ENCODE measurements at regions not wholly inside any gene's neighbourhood (a gene's known extent, or its start where the extent isn't known, plus 50 kb on each side); places are given as distances from the start of the nearest gene placed in this dataset.
"Not testable (repeated sequence)": the region's sequence is repeated elsewhere in the genome, so short reads cannot be mapped to it uniquely, and the experiment has no call there.

DNA sequence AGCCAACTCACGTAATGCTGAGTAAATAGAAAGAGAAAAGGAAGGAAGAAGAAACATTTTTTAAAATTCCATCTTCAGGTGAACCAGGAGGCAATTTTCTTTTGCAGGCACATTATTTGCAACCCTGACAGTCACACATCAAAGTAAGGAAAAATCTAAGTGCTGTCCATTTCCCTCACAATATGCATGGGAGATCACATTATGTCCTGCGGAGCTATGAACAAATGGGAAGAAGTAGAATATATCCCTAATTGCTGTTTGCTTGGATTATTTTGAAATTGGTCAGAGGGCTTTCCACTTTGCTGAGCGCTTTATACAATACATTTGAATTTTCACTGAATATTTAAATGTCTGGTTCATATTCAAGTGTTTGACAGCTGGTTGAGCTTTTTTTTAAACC lies 133.8 kb upstream of the API5 start:
- no peak for DNase-seq

- not testable (repeated sequence) for DNase-seq
These were observed 117.3 kb upstream of the API5 start for GRCh38 chr11:43194459-43194858.

- DNase-seq: no peak
These were observed 114.4 kb upstream of the API5 start for GRCh38 chr11:43197379-43197778.

- no peak for DNase-seq
These were observed 111.8 kb upstream of the API5 start for GRCh38 chr11:43200031-43200430.

DNA sequence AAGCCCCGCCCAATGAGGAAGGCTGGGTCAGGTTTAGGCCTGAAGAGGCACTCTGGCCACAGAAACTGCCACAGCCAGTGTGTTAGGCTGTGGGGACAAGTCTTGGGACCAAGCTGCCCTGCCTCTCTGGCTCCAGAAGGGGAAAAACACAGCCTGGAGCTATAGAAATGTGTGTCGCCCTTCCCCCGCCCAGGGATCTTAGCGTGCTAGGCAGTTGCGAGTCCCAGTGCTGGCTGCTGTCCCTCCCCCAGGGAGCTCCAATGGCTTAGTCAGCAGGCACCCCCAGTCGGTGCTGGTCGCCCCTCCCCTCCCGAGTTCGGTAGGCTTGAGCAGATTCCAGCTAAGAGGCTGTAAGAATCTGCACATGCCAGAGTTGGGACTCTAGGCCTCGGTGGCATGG lies 99.5 kb upstream of the API5 start:
- no peak for DNase-seq

- DNase-seq: no peak
These were observed 97.3 kb upstream of the API5 start for GRCh38 chr11:43214471-43214870.

DNA sequence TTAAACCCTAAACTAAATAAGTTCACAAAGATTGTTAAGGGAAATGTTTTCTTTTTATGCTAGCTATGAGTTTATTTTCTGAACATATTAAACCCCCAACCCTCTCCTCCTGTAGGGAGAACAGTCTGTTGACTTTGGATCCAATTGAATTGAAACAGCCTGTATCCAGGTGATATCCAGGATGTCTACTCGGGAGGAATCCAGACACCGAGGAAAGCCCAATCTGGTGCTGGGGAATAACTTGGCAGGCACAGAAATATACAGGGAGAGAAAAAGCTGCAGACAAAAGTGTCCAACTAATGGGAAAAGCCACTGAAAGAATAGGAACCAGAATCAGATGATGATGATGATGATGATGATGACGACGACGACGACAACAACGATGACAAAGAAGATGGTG lies 93.9 kb upstream of the API5 start:
- no peak for DNase-seq

DNA sequence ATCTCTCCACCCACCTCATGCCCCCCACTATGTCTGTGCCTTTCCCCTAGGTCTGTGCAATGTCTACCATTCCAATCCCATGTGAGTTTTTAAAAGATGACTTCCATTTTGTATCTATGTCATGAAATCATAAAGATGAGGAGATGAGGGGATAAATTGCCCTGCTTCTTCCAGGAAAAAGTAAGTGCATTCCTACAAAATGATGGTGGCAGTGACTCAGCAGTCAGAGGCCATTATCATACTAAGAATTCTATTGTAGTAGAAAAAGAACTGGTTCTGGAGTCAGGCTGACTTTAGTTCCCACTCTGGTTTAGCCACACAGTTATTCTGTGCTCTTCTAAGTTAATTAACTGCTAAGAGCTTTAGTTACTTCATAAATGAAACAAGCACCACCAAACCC lies 89.6 kb upstream of the API5 start:
- no peak for DNase-seq

GRCh38 chr11:43223026-43223425 lies 88.8 kb upstream of the API5 start:
- no peak for DNase-seq

GRCh38 chr11:43234881-43235280 lies 76.9 kb upstream of the API5 start:
- DNase-seq: no peak

- no peak for DNase-seq
These were observed 73.5 kb upstream of the API5 start for GRCh38 chr11:43238341-43238740.

DNA sequence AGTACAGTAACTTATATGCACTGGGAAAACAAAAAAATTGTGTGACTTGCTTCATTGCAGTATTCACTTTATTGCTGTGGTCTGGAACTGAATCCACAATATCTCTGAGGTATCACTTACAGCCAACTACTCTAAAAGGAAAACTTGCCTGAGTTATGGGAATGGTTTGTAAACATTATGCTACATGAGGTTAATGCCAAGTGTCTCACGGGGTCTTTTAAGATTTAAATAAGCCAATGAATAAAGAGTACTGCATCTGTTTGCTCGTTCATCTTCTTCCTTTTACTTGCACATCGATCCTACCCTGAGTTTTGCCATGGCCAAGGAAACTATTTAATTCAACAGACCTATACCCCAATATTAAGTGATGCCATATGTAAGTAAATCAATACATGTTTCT lies 72.0 kb upstream of the API5 start:
- no peak for DNase-seq

GRCh38 chr11:43242401-43242800 lies 69.4 kb upstream of the API5 start:
- no peak for DNase-seq

GRCh38 chr11:43243927-43244326 lies 67.9 kb upstream of the API5 start:
- no peak for DNase-seq

GRCh38 chr11:43245466-43245865 lies 66.3 kb upstream of the API5 start:
- no peak for DNase-seq

DNA sequence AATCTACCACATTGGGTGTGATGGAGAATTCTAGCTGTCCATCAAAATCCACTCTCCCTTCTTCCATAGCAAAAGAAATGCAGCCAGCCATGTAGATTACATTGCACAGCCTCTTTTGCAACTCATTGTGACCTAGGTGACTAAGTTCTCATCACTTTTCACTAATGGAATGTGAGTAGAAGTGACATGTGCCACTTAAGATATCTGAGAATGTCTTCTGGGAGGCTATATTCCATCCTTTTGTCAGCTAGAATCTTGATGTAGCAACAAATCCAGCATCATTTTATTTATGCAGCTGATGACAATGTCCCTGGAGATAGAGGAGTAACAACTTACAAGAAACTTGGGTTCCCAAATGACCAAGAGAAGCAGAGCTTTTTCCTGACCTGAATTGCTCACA lies 61.5 kb upstream of the API5 start:
- DNase-seq: no peak

GRCh38 chr11:43261775-43262174 lies 50.0 kb upstream of the API5 start:
- no peak for DNase-seq

Data from NCI-H1930 (cell line).